ENCODE measurements at regions not wholly inside any gene's neighbourhood (a gene's known extent, or its start where the extent isn't known, plus 50 kb on each side); places are given as distances from the start of the nearest gene placed in this dataset.
"Not testable (repeated sequence)": the region's sequence is repeated elsewhere in the genome, so short reads cannot be mapped to it uniquely, and the experiment has no call there.

GRCh38 chr20:53669517-53670313 lies 76.1 kb upstream of the ZNF217 start:
- not testable (repeated sequence) for DNase-seq

- DNase-seq, result no peak
Measured at GRCh38 chr20:53668992-53669391, 75.4 kb upstream of the ZNF217 start.

DNA sequence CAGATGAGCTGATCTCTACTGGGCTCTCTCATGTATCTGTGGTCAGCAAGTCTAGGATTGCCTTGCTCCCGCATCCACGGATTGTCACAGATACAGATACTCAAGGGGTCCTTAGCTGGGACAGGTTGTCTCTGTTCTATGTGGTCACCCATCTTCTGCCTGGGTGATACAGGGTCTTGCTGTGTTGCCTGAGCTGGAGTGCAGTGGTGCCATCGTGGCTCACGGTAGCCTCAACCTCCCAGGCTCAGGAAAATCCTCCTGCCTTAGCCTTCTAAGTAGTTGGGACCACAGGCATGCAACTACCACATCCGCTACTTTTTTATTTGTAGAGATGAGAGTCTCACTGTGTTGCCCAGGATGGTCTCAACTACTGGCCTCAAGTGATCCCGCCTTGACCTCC lies 72.5 kb upstream of the ZNF217 start:
- no peak for DNase-seq

GRCh38 chr20:53664121-53664520 lies 70.5 kb upstream of the ZNF217 start:
- no peak for DNase-seq

GRCh38 chr20:53663521-53663920 lies 69.9 kb upstream of the ZNF217 start:
- not testable (repeated sequence) for DNase-seq

DNA sequence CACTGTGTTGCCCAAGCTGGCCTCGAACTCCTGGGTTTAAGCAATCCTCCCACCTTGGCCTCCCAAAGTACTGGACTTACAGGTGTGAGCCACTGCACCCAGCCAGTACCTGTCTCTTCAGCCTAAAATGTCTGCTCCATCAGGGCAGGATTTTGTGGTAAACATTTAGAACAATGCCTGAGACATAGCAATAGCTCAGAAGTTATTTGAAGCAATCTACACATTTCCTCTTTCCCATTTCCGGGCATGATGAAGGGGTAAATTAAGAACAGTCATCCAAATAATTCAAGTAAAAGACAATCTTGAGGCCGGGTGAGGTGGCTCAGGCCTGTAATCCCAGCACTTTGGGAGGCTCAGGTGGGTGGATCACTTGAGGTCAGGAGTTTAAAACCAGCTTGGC lies 69.0 kb upstream of the ZNF217 start:
- no peak for DNase-seq

- DNase-seq, result no peak
Measured at GRCh38 chr20:53660947-53661381, 67.3 kb upstream of the ZNF217 start.

DNA sequence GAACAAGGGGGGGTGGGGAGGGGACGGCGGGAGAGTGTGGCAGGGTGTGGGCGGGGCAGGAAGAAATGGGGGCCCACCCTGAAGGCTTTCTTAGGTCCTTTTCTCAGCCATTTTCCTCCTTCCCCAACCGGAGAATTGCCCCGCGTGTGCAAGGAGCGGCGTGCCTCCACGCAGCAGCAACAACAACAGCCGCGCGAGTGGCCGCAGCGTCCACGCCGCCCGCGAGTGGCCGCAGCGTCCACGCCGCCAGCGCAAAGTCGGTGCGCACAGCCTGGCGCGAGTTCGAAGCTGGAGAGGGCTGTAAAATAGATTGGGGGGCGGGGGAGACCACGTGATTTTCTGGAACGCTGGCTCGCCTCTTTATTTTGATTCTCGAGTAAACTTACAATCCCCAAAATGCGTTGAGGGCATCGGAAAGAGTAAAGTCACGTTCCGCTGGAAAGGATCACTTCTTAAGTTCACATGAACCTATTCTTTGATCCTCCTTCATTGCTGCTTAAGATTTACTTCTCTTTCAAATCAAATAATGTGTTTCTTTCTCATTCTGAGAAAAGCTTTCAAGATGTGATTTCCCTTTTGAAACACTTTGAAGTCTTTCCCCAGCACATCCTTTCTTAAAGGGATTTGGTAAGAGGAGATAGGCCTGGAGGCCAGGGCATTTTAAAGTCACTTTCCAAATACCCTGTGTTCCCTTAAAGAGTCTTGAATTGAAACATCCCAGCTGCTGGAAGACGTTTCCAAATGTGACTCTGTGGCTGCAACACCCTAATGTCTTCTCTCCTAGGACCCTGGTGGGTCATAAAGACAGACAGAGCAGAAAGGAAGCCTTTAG lies 66.7 kb upstream of the ZNF217 start:
- peak; percentile 76 to 83 for DNase-seq

DNA sequence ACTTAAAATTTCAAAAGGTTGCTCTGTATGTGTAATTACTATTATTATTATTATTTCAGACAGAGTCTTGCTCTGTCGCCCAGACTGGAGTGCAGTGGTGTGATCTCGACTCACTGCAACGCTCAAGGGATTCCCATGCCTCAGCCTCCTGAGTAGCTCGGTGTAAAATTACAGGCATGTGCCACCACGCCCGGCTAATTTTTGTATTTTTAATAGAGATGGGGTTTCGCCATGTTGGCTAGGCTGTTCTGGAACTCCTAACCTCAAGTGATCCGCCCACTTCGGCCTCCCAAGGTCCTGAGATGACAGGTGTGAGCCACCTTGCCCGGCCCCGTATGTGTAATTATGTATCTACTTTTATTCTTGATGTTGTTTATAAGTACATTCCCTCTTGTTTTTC lies 65.3 kb upstream of the ZNF217 start:
- no peak for DNase-seq

GRCh38 chr20:53658322-53658721 lies 64.7 kb upstream of the ZNF217 start:
- DNase-seq, result no peak

- no peak for DNase-seq
Measured at GRCh38 chr20:53657732-53658131, 64.1 kb upstream of the ZNF217 start.

GRCh38 chr20:53657279-53657678 lies 63.6 kb upstream of the ZNF217 start:
- no peak for DNase-seq

DNA sequence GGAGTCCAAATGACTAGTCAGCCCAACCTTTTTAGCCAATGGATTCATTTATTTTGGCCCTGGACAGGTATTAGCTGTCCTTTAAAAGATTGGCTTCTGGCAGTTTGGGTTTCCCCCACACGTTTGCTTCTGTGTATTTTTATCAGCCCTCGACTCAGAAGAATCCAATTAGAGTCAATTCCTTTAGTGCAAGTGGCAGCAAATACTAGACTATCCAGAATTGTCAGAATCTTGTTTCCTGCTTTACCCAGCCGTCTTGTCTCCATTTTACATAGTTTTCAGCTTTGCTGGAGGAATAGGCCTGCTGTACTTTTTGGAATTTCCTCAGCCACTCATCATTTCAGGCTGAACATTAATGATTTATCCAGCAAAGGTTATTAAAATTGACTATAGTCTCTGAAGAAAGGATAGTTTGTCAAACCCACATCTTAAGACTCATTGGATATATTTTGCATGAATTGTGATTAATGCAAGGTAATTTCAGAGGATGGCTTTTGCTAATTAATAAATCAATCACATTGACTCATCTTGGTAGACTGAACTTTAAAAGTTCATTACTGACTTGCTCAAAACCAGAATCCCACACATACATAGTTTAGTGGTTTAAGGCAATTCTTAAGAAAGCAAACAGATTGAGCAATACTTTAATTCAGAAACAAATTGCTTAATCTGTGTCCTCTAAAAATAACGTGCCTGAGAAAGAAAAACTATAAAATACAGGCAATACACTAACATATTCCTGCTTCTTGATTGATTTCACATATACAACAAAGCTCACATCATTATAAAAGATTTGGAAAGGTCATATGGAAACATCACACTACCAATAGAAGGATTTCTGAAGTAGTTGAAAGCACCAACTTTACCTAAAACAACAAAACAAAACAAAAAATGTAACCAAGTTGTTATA lies 62.9 kb upstream of the ZNF217 start:
- DNase-seq, result no peak

- no peak for DNase-seq
Measured at GRCh38 chr20:53655625-53656292, 62.1 kb upstream of the ZNF217 start.

- no peak for DNase-seq
Measured at GRCh38 chr20:53654932-53655624, 61.4 kb upstream of the ZNF217 start.

GRCh38 chr20:53654521-53654920 lies 60.9 kb upstream of the ZNF217 start:
- not testable (repeated sequence) for DNase-seq

GRCh38 chr20:53652859-53653517 lies 59.3 kb upstream of the ZNF217 start:
- no peak for DNase-seq

DNA sequence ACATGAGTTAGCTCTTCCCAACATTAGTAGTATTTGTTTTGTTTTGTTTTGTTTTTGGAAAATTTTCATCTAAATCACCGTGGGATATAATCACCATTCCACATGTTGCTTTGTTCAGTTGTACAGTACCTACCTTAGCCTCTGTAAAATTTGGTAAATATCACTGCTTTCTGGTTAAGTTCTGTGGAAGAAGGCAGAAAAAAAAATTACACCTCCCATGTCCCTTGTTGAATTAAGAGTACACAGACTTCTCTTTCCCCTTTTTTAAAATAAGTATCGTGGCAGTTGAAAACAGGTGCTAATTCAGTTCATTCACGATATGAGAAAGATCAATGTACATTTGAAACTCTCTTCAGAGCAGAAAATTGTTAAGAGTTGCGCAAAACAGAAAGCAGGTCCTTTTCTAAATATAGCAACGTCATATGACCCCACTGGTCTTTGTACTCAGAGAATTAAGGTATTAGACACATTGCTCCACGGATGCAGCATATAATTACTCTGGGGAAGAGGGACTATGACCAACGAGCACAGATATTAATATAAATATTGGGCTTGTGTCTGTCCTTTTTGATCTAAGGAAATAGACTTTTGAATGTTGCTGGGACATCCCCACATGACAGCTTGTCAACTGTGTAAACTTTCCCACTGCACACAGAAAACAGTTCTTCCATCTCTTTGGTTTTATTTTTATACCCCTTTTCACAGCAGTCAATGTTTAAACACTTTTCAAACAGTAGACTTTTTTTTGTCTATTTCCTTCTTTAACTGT lies 58.6 kb upstream of the ZNF217 start:
- DNase-seq, result no peak

GRCh38 chr20:53649493-53649892 lies 55.9 kb upstream of the ZNF217 start:
- not testable (repeated sequence) for DNase-seq

Data from right lung (tissue), 2 donors.